ENCODE measurements at regions not wholly inside any gene's neighbourhood (a gene's known extent, or its start where the extent isn't known, plus 50 kb on each side); places are given as distances from the start of the nearest gene placed in this dataset.
"Not testable (repeated sequence)": the region's sequence is repeated elsewhere in the genome, so short reads cannot be mapped to it uniquely, and the experiment has no call there.

DNA sequence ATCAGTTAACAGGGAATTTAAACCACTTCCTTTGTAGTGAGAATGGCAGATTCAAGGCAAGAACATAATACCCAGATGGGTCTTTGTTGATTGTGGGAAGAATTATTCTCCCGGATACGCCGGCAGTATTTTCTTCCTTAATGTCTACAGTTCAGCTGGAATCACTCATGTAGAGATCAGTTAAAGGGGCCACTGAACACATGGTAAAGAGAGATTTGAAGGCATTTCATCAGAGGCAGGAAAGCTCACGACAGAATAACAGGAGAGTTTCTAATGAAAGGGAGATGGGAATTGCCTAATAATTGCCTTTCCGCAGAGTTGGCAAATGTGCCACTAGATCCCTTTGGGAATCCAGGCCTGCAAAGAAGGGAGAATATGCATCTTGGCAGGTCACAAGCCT is 327.7 kb upstream of the ZNF804A start:
- DNase-seq: no peak

DNA sequence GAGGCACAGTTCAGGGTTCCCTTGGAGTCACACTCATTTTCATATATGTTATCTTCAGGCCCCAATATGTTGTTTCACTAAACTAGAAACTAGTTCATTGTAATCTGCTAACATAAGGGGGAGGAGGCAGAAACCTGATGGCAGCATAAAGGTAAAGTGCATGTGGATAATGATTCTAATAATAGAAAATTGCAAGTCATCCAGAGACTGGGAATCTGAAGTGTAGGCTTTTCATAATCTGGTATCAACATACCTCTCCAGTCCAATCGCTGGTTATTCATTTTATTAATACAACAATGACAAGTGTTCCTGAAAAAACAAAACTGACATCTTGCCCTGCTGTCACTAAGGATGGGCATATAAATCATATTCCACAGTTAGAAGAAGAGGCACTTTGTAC is 326.3 kb upstream of the ZNF804A start:
- DNase-seq: no peak

GRCh38 chr2:184294831-184295230 is 303.5 kb upstream of the ZNF804A start:
- no peak for DNase-seq

DNA sequence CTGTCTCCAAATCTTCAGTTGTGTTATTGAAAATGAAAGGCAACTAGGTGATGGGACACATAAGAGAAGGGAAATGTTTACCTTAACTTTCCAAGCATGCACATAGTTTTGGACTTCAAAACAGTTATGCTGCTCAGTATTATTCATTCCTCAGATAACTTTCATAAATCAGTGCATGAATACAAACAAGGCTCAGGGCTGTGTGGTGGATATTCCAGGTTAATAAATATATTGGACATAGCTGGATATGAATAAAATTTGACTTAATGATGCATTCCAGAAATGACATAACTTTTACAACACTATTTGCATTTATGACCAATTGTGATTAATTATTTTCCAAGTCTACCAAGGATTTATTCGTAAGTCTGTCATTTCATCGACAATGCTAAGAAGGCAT is 301.2 kb upstream of the ZNF804A start:
- DNase-seq: no peak

DNA sequence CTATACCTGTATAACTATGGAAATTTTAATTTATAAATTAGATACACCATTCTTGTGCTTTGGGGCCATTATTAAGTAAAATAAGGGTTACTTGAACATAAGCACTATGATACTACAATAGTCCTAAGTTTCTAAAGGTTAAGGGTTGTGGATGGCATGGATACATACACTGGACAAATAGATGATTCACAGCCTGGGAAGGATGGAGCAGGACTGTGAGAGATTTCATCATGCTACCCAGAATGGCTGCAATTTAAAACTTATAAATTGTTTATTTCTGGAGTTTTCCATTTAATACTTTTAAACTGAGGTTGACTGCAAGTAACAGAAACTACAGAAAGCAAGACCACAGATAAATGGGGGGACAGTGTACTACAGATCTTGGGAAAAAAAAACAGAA is 295.8 kb upstream of the ZNF804A start:
- DNase-seq: no peak

GRCh38 chr2:184304006-184304405 is 294.3 kb upstream of the ZNF804A start:
- no peak for DNase-seq

GRCh38 chr2:184305105-184305504 is 293.2 kb upstream of the ZNF804A start:
- DNase-seq: no peak

GRCh38 chr2:184308706-184309105 is 289.6 kb upstream of the ZNF804A start:
- DNase-seq: no peak

DNA sequence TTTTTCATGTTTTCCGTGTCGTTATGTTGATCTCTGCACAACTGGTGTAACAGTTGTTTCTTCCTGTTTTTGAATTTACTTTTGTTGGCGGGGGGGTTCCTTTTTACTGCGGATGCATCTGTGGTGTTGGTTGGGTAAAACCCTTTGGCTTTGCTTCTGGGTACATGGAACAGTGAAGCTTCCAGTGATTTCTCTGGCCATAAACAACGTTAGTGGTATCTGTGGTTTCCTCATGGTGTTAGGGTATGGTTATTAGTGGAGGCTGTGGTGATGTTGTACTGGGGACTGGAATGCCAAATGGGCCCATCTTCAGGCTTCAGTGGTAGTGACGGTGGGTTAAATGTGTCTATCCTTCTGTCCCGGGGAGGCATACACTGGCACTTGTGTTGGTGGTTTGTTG is 285.4 kb upstream of the ZNF804A start:
- DNase-seq: no peak

DNA sequence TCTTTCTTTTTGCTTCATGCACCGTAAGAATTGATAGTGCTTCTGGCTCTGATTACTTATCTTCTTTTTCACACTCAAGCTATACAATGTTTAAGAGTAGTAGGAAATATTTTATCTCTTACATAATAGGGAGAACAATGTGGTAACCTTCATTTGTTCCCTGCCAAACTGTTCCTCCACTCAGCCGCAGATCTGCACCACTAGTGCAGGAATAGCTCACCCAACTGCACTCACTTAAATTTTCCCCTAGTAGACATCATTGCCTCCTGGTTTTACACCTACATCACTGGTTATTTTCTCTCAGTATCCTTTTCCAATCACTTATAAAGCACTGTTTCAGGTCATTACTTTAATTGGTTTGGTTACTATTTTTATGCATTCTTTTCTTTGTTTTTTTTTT is 283.5 kb upstream of the ZNF804A start:
- no peak for DNase-seq

GRCh38 chr2:184316921-184317320 is 281.4 kb upstream of the ZNF804A start:
- DNase-seq: no peak

- DNase-seq: no peak
These were observed 275.7 kb upstream of the ZNF804A start for GRCh38 chr2:184322615-184323014.

DNA sequence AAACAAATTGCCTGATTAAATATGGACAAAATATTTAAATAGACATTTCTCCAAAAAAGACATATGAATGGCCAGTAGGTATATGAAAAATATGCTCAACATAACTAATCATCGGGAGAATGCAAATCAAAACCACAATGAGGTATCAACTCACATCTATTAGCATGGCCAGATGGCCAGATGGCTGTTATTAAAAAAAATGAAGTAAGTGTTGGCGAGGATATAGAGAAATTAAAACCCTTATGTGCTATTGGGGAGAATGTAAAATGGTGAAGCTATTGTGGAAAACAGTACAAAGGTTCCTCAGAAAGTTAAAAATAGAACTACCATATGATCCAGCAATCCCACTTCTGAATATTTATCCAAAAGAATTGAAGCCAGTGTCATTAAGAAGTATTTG is 272.3 kb upstream of the ZNF804A start:
- no peak for DNase-seq

DNA sequence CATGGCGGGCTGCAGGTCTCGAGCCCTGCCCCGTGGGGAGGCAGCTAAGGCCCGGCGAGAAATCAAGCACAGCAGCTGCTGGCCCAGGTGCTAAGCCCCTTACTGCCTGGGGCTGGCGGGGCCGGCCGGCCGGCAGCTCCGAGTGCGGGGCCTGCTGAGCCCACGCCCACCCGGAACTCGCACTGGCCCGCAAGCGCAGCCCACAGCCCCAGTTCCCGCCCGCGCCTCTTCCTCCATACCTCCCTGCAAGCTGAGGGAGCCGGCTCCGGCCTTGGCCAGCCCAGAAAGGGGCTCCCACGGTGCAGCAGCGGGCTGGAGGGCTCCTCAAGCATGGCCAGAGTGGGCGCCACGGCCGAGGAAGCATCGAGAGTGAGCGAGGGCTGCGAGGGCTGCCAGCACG is 270.5 kb upstream of the ZNF804A start:
- not testable (repeated sequence) for DNase-seq

DNA sequence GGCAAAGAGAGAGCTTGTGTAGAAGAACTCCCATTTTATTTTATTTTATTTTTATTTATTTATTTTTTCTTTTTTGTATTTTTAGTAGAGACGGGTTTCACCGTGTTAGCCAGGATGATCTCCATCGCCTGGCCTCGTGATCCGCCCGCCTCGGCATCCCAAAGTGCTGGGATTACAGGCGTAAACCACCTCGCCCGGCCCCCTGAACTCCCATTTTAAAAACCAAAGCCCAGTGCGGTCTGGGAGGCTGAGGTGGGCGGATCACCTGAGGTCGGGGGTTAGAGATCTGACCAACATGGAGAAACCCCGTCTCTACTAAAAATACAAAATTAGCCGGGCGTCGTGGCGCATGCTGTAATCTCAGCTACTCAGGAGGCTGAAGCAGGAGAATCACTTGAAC is 267.8 kb upstream of the ZNF804A start:
- not testable (repeated sequence) for DNase-seq

GRCh38 chr2:184336688-184337087 is 261.6 kb upstream of the ZNF804A start:
- DNase-seq: no peak

- DNase-seq: no peak
These were observed 259.6 kb upstream of the ZNF804A start for GRCh38 chr2:184338771-184339170.

GRCh38 chr2:184339966-184340365 is 258.4 kb upstream of the ZNF804A start:
- DNase-seq: no peak

DNA sequence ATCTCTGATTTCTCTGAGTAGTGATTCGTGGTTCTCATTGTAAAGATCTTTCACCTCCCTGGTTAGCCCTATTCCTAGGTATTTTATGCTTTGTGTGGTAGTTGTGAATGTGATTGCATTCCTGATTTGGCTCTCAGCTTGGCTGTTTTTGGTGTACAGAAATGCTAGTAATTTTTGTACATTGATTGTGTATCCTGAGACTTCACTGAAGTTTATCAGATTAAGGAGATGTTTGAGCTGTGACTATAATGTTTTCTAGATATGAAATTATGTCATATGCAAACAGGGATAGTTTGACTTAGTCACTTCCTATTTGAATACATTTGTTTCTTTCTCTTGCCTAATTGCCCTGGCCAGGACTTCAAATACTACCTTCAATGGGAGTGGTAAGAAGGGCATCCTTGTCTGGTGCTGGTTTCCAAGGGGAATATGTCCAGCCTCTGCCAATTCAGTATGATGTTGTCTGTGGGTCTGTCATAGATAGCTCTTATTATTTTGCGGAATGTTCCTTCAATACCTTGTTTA is 251.9 kb upstream of the ZNF804A start:
- DNase-seq: no peak

GRCh38 chr2:184351126-184351525 is 247.2 kb upstream of the ZNF804A start:
- DNase-seq: no peak

GRCh38 chr2:184357033-184357432 is 241.3 kb upstream of the ZNF804A start:
- no peak for DNase-seq

DNA sequence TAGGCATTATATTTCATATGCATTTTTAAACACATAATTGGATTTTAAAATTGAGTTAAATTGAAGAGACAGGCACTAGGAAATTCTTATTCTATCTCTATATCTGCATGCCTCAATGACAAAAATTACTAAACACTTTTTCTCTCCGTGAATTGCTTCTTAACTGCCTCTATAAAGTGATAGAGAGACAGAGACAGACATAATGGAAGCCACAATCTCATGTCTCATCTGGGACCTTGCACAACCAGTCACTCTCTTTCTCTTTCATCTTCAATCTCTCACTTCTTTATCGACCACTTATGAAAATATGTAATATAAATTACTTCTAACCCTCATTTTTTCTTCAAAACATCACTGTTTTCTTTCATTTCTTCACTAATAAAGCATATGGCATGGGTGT is 238.9 kb upstream of the ZNF804A start:
- DNase-seq: no peak

- DNase-seq: no peak
These were observed 235.1 kb upstream of the ZNF804A start for GRCh38 chr2:184363213-184363612.

GRCh38 chr2:184367211-184367610 is 231.1 kb upstream of the ZNF804A start:
- DNase-seq: no peak

- no peak for DNase-seq
These were observed 229.0 kb upstream of the ZNF804A start for GRCh38 chr2:184369307-184369706.

- DNase-seq: no peak
These were observed 227.4 kb upstream of the ZNF804A start for GRCh38 chr2:184370954-184371353.
